HepG2 (cell line): ENCODE measurements at regions not wholly inside any gene's neighbourhood (a gene's known extent, or its start where the extent isn't known, plus 50 kb on each side); places are given as distances from the start of the nearest gene placed in this dataset.

Source experiments
- ATAC-seq: fragments of 200-7000 bp; cut with Tn5 transposase; 3 replicates; pipeline ENCODE4 v1.9.1; 2020; ENCODE audit warnings: mild to moderate bottlenecking, moderate library complexity
- BruUV-seq: library from RNA; stranded (reverse); fragments of 400-500 nt; replicated peaks from 2 replicates; lab custom pipeline; 2021; lab: Mats Ljungman, UMichigan
- CTCF ChIA-PET: fragments of 300-600 bp; formaldehyde crosslinking; extraction: SDS; loops from one replicate; lab custom pipeline; 2021; ENCODE audit warnings: low total read pairs, inconsistent platforms, low intra/inter-chr PET ratio; lab: Yijun Ruan, JAX
- POLR2A ChIA-PET: fragments of 350-600 bp; sonication (Branson Sonifier 250); formaldehyde crosslinking; loops from one replicate; lab custom pipeline; 2020; ENCODE audit warnings: antibody characterized with exemption, inconsistent platforms; lab: Yijun Ruan, JAX
- DNase-seq: peaks from one replicate; pipeline ENCODE4 v3.0.0-alpha.2; 2015; ENCODE audit warnings: low spot score
- FAIRE-seq: peaks from 3 replicates; lab custom pipeline; 2011; peaks lifted over from hg19 to GRCh38; lab: Jason Lieb, UNC
- H2AFZ ChIP-seq: one replicate; pipeline ENCODE4 v1.6.1; 2011; ENCODE audit warnings: low read length, inconsistent platforms
- H3K27ac ChIP-seq: fragments of 300-600 bp; 3 replicates; pipeline ENCODE4 v1.8.0; 2011; ENCODE audit warnings: mixed run types, mild to moderate bottlenecking, mixed read lengths, low read length, inconsistent platforms; ENCODE audit not compliant: insufficient read depth; ENCODE audit errors: extremely low read length
- H3K27me3 ChIP-seq, 2 experiments: fragments of 200-600 bp in 1 of 2; 2 replicates in 1 of 2; 3 replicates in 1 of 2; pipeline versions ENCODE4 v1.6.0 to v1.8.0; 2011; ENCODE audit warnings: low read length in 2 of 2, mild to moderate bottlenecking in 2 of 2, moderate library complexity in 2 of 2, inconsistent platforms in 1 of 2; ENCODE audit not compliant: insufficient read depth in 2 of 2, control insufficient read depth in 1 of 2
- H3K36me3 ChIP-seq, 2 experiments: fragments of 200-600 bp in 1 of 2; replicated peaks in 1 of 2; 2 replicates in 1 of 2; 3 replicates in 1 of 2; pipeline versions ENCODE4 v1.5.1 to v1.8.0; 2011; ENCODE audit warnings: low read length in 2 of 2, inconsistent platforms in 1 of 2; ENCODE audit not compliant: insufficient read depth in 2 of 2, control insufficient read depth in 1 of 2
- H3K4me1 ChIP-seq: 2 replicates; pipeline ENCODE4 v1.5.1; 2012; ENCODE audit warnings: low read length, inconsistent platforms; ENCODE audit not compliant: insufficient read depth
- H3K4me2 ChIP-seq: 2 replicates; pipeline ENCODE4 v1.6.0; 2011; ENCODE audit warnings: low read depth, low read length, inconsistent platforms
- H3K4me3 ChIP-seq, 3 experiments: fragments of 200-600 bp in 1 of 3; sonication (generic), shearing (Covaris generic) in 1 of 3; replicated peaks in 1 of 3; 2 replicates each; pipeline ENCODE4 v1.5.1; 2011 to 2016; ENCODE audit warnings: low read length in 3 of 3, inconsistent platforms in 2 of 3, low read depth in 2 of 3, mild to moderate bottlenecking in 2 of 3, control low read depth in 1 of 3, mixed read lengths in 1 of 3; ENCODE audit not compliant: insufficient read depth in 1 of 3
- H3K79me2 ChIP-seq: one replicate; pipeline ENCODE4 v1.6.1; 2011; ENCODE audit warnings: low read length, inconsistent platforms; ENCODE audit not compliant: insufficient read depth
- H3K9ac ChIP-seq: 2 replicates; pipeline ENCODE4 v1.6.0; 2011; ENCODE audit warnings: mild to moderate bottlenecking, low read depth, low read length, inconsistent platforms; ENCODE audit not compliant: insufficient read depth
- H3K9me3 ChIP-seq: 2 replicates; pipeline ENCODE4 v1.5.1; 2012; ENCODE audit warnings: mild to moderate bottlenecking, low read length
- H4K20me1 ChIP-seq: 2 replicates; pipeline ENCODE4 v1.6.0; 2011; ENCODE audit warnings: inconsistent platforms, mild to moderate bottlenecking, low read length, moderate library complexity; ENCODE audit not compliant: insufficient read depth
- AGO2 ChIP-seq: fragments of 200-400 bp; formaldehyde crosslinking; optimal IDR thresholded peaks from 2 replicates; pipeline ENCODE3; 2017; ENCODE audit warnings: mild to moderate bottlenecking, low read depth, low read length, moderate library complexity
- AKAP8 ChIP-seq: sonication (generic); formaldehyde crosslinking; IDR thresholded peaks from 2 replicates; pipeline ENCODE4 v1.5.1; 2020; ENCODE audit warnings: mild to moderate bottlenecking, missing genetic modification reagents
- ARNTL ChIP-seq: sonication (generic); formaldehyde crosslinking; IDR thresholded peaks from 2 replicates; pipeline ENCODE4 v1.4.0; 2020; ENCODE audit warnings: mild to moderate bottlenecking, missing genetic modification reagents
- MAFF ChIP-seq: IDR thresholded peaks from 2 replicates; pipeline ENCODE4 v1.6.1; 2011; ENCODE audit warnings: low read depth, low read length, improper control_type of control experiment
- PITX1 ChIP-seq: sonication (generic); formaldehyde crosslinking; IDR thresholded peaks from 2 replicates; pipeline ENCODE4 v1.5.1; 2020; ENCODE audit warnings: mild to moderate bottlenecking, missing genetic modification reagents
- RFX5 ChIP-seq: IDR thresholded peaks from 2 replicates; pipeline ENCODE4 v1.6.1; 2011; ENCODE audit warnings: low read depth, low read length, improper control_type of control experiment
- SOX6 ChIP-seq, 2 experiments: fragments of 450-650 bp in 1 of 2; sonication (generic) in 1 of 2; formaldehyde crosslinking in 1 of 2; IDR thresholded peaks; 2 replicates each; pipeline versions ENCODE4 v1.4.0 to v1.6.1; 2017 to 2020; ENCODE audit warnings: antibody characterized with exemption in 1 of 2, mild to moderate bottlenecking in 1 of 2, missing genetic modification reagents in 1 of 2
- SP5 ChIP-seq: IDR thresholded peaks from 2 replicates; pipeline ENCODE4 v1.6.1; 2016; ENCODE audit warnings: low read depth, borderline replicate concordance
- ZC3H4 ChIP-seq: sonication (generic); formaldehyde crosslinking; IDR thresholded peaks from 2 replicates; pipeline ENCODE4 v1.4.0; 2020; ENCODE audit warnings: missing genetic modification reagents, borderline replicate concordance
- ZFP62 ChIP-seq: sonication (generic); formaldehyde crosslinking; IDR thresholded peaks from 2 replicates; pipeline ENCODE4 v1.4.0; 2020; ENCODE audit warnings: missing genetic modification reagents
- ZFP82 ChIP-seq: sonication (generic); formaldehyde crosslinking; IDR thresholded peaks from 2 replicates; pipeline ENCODE4 v1.5.1; 2020; ENCODE audit warnings: mild to moderate bottlenecking, missing genetic modification reagents, borderline replicate concordance
- ZNF136 ChIP-seq: sonication (generic); formaldehyde crosslinking; IDR thresholded peaks from 2 replicates; pipeline ENCODE4 v1.8.1; 2022; ENCODE audit warnings: low read depth, mild to moderate bottlenecking, moderate library complexity, missing genetic modification reagents
- ZNF17 ChIP-seq: sonication (generic); formaldehyde crosslinking; IDR thresholded peaks from 2 replicates; pipeline ENCODE4 v1.5.0; 2020; ENCODE audit warnings: mild to moderate bottlenecking, missing genetic modification reagents
- ZNF251 ChIP-seq: sonication (generic); formaldehyde crosslinking; IDR thresholded peaks from 2 replicates; pipeline ENCODE4 v1.9.0; 2021; ENCODE audit warnings: mild to moderate bottlenecking, missing genetic modification reagents
- ZNF549 ChIP-seq: sonication (generic); formaldehyde crosslinking; IDR thresholded peaks from 2 replicates; pipeline ENCODE4 v1.5.0; 2020; ENCODE audit warnings: missing genetic modification reagents
- ZNF816 ChIP-seq: sonication (generic); formaldehyde crosslinking; IDR thresholded peaks from 2 replicates; pipeline ENCODE4 v1.8.0; 2022; ENCODE audit warnings: missing genetic modification reagents, mild to moderate bottlenecking, borderline replicate concordance
- WGBS: methylation state at CpG from one replicate; pipeline ENCODE4 v1.1.6; 2017; ENCODE audit warnings: low lambda C conversion rate; 5-methylcytosine and 5-hydroxymethylcytosine counted together
- in situ Hi-C: cut with HindIII; loops from 2 replicates; pipeline ENCODE4 v1.10.0; 2017; ENCODE audit warnings: low pct_unique_long_range_greater_than_20kb; ENCODE audit not compliant: extremely low pct_ligation_motif_present
- intact Hi-C: fragments of 100-400 bp; cut with micrococcal nuclease; formaldehyde crosslinking; loops from one replicate; pipeline ENCODE4 v1.10.0; 2022; ENCODE audit not compliant: unreplicated experiment
- TF ChIP-seq, protein P1 (sequence below): sonication (generic); formaldehyde crosslinking; IDR thresholded peaks from 2 replicates; pipeline ENCODE4 v1.9.0; 2021; ENCODE audit warnings: missing genetic modification reagents, mild to moderate bottlenecking, borderline replicate concordance
- TF ChIP-seq, protein P2 (sequence below): sonication (generic); formaldehyde crosslinking; IDR thresholded peaks from 2 replicates; pipeline ENCODE4 v1.4.0; 2020; ENCODE audit warnings: low read depth, mild to moderate bottlenecking, missing genetic modification reagents
- TF ChIP-seq, protein P3 (sequence below): sonication (generic); formaldehyde crosslinking; IDR thresholded peaks from 2 replicates; pipeline ENCODE4 v1.8.0; 2022; ENCODE audit warnings: mild to moderate bottlenecking, missing genetic modification reagents; ENCODE audit not compliant: insufficient replicate concordance

DNA sequence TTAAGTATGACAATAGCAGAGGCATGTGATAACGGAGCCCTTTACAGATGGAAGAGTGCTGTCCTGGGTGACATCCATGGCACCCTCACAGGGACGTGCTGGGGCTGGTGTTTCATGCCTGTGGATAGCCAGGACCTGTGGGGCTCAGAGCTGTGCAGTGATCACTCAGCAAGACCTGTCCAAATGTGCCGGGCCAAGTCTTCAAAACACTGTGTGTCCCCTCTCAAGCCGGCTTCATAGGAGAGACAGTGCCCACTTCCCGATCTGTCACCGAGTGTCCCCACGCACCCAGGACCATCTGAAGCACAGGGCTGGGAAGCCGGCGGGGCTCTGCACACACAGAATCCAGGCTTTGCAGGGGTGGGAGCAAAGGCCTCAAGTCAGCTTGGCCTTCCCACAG, 217.2 kb upstream of the IGF1R start:
- intact Hi-C loops (no loop called here), in situ Hi-C loops (no loop called here)
- ATAC-seq, result no peak
- no peak overlapping the region for H2AFZ ChIP-seq
- POLR2A ChIA-PET, result no interaction called here
- CTCF ChIA-PET, result no interaction called here
- no peak overlapping the region for H3K27ac ChIP-seq
- TF ChIP-seq RFX5 (no peak), ZNF251 (CRISPR knock-in tag) (no peak), SOX6 (IDR thresholded peaks at IDR 0.05) (no peak), SOX6 (CRISPR knock-in tag; IDR thresholded peaks at IDR 0.05) (no peak), ARNTL (CRISPR knock-in tag) (no peak), ZFP82 (CRISPR knock-in tag) (no peak), ZNF816 (CRISPR knock-in tag) (no peak), ZC3H4 (CRISPR knock-in tag) (no peak), ZNF136 (no peak), SP5 (CRISPR knock-in tag) (no peak), AGO2 (no peak), AKAP8 (CRISPR knock-in tag) (no peak), MAFF (no peak), PITX1 (CRISPR knock-in tag) (no peak), ZNF17 (CRISPR knock-in tag) (no peak), ZNF549 (no peak), ZFP62 (no peak)
- TF ChIP-seq, protein P1, sequence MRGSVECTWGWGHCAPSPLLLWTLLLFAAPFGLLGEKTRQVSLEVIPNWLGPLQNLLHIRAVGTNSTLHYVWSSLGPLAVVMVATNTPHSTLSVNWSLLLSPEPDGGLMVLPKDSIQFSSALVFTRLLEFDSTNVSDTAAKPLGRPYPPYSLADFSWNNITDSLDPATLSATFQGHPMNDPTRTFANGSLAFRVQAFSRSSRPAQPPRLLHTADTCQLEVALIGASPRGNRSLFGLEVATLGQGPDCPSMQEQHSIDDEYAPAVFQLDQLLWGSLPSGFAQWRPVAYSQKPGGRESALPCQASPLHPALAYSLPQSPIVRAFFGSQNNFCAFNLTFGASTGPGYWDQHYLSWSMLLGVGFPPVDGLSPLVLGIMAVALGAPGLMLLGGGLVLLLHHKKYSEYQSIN, result no peak
- TF ChIP-seq, protein P2, sequence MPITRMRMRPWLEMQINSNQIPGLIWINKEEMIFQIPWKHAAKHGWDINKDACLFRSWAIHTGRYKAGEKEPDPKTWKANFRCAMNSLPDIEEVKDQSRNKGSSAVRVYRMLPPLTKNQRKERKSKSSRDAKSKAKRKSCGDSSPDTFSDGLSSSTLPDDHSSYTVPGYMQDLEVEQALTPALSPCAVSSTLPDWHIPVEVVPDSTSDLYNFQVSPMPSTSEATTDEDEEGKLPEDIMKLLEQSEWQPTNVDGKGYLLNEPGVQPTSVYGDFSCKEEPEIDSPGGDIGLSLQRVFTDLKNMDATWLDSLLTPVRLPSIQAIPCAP, result no peak
- TF ChIP-seq, protein P3, sequence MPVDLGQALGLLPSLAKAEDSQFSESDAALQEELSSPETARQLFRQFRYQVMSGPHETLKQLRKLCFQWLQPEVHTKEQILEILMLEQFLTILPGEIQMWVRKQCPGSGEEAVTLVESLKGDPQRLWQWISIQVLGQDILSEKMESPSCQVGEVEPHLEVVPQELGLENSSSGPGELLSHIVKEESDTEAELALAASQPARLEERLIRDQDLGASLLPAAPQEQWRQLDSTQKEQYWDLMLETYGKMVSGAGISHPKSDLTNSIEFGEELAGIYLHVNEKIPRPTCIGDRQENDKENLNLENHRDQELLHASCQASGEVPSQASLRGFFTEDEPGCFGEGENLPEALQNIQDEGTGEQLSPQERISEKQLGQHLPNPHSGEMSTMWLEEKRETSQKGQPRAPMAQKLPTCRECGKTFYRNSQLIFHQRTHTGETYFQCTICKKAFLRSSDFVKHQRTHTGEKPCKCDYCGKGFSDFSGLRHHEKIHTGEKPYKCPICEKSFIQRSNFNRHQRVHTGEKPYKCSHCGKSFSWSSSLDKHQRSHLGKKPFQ (CRISPR knock-in tag), result no peak
- WGBS, result 36% methylated on average over 6 of the region's 9 CpGs
- no TSS peak for BruUV-seq
- peaks cover 0 to 29% of the 10 kb centered on the region in 2 experiments; a peak in 2 of 5 replicates for H3K27me3 ChIP-seq
- H3K4me2 ChIP-seq, result no peak overlapping the region
- H3K36me3 ChIP-seq, result no peaks in the 10 kb centered on the region
- H3K4me3 ChIP-seq, result no peak overlapping the region
- 0 out of 2 replicates have a peak, but pooled peaks cover 8% of the 10 kb centered on the region for H3K9me3 ChIP-seq
- H4K20me1 ChIP-seq, result no peaks in the 10 kb centered on the region
- FAIRE-seq, result no peak
- no peak for DNase-seq
- 0 out of 2 replicates have a peak, but pooled peaks cover 5% of the 10 kb centered on the region for H3K4me1 ChIP-seq
- no peak overlapping the region for H3K9ac ChIP-seq
- no peaks in the 10 kb centered on the region for H3K79me2 ChIP-seq
